ENCODE measurements at regions not wholly inside any gene's neighbourhood (a gene's known extent, or its start where the extent isn't known, plus 50 kb on each side); places are given as distances from the start of the nearest gene placed in this dataset.

- Histone ChIP-seq H3T11ph (ENCODE audit: low read length) (no peak overlapping the region), H3K18ac (ENCODE audit: insufficient read length, low read depth, low read length) (no peak overlapping the region), H3K56ac (ENCODE audit: insufficient read length, low read depth, low read length) (no peak overlapping the region), H4K91ac (ENCODE audit: insufficient read length, low read depth, low read length) (no peak overlapping the region), H3K9me3 (ENCODE audit: control insufficient read depth, low read depth, low read length) (no peaks in the 10 kb centered on the region), H2BK120ac (ENCODE audit: low read depth, low read length, poor library complexity, severe bottlenecking) (no peak overlapping the region), H2AK5ac (ENCODE audit: insufficient read length, low read length) (no peak overlapping the region), H3K79me2 (ENCODE audit: insufficient read depth, low read length) (no peaks in the 10 kb centered on the region), H4K20me1 (ENCODE audit: control insufficient read depth, insufficient read depth, insufficient read length) (no peaks in the 10 kb centered on the region), H3K4me2 (ENCODE audit: insufficient read depth, insufficient read length, low read length) (no peak overlapping the region), H4K8ac (replicated peaks; ENCODE audit: insufficient read length, low read depth, low read length) (no peak overlapping the region), H3K27ac (ENCODE audit: insufficient read length, low read depth, low read length) (no peak overlapping the region), H2BK12ac (ENCODE audit: insufficient read length, low read depth, low read length) (no peak overlapping the region), H3K27me3 (ENCODE audit: insufficient read depth, low read length) (no peaks in the 10 kb centered on the region), H3K4me1 (ENCODE audit: insufficient read depth, low read length) (no peaks in the 10 kb centered on the region), H3K4ac (ENCODE audit: low read depth, low read length) (no peak overlapping the region), H2BK20ac (ENCODE audit: low read depth, low read length, poor library complexity, severe bottlenecking) (no peak overlapping the region), H2BK15ac (ENCODE audit: low read depth, low read length) (no peak overlapping the region), H3K9ac (ENCODE audit: extremely low read depth, insufficient read length, low read length) (no peak overlapping the region), H4K5ac (ENCODE audit: insufficient read length, low read depth, low read length) (no peak overlapping the region), H2BK5ac (ENCODE audit: insufficient read length, low read length) (no peak overlapping the region), H3K79me1 (ENCODE audit: insufficient read depth, low read depth, low read length, poor library complexity, severe bottlenecking) (no peaks in the 10 kb centered on the region), H3K14ac (ENCODE audit: insufficient read depth, low read length) (no peak overlapping the region), H2AFZ (ENCODE audit: low read length) (no peak overlapping the region), H3K23ac (ENCODE audit: insufficient read length, low read depth, low read length) (no peak overlapping the region), H3K23me2 (ENCODE audit: insufficient read length, low read depth, low read length, poor library complexity, severe bottlenecking) (no peaks in the 10 kb centered on the region)
- Mint-ChIP-seq H3K9me3 (no peaks in the 10 kb centered on the region), H3K36me3 (ENCODE audit: insufficient read depth in 1 of 3, low read depth in 3 of 3) (no peaks in the 10 kb centered on the region), H3K27ac (no peak overlapping the region; a peak in 1 of 7 replicates), H3K4me3 (no peak overlapping the region), H3K27me3 (ENCODE audit: low read depth) (no peaks in the 10 kb centered on the region), H3K4me1 (no peaks in the 10 kb centered on the region)
- TF ChIP-seq CTCF (conservative IDR thresholded peaks at IDR 0.05): no peak
- WGBS (ENCODE audit: extremely low coverage, insufficient read length, low lambda C conversion rate): no CpG with 5 or more reads among the region's 1 CpG
- no peak for DNase-seq
These were observed 267.6 kb upstream of the KCNH8 start for GRCh38 chr3:18880691-18881090.
